ENCODE measurements at regions not wholly inside any gene's neighbourhood (a gene's known extent, or its start where the extent isn't known, plus 50 kb on each side); places are given as distances from the start of the nearest gene placed in this dataset.

GRCh38 chr5:160484678-160485077, 63.0 kb downstream of the PTTG1 start:
- TF ChIP-seq EZH2 (IDR thresholded peaks at IDR 0.05; ENCODE audit: low read length) (no peak), CTCF (optimal IDR thresholded peaks at IDR 0.05 in 1 of 3, IDR thresholded peaks at IDR 0.05 in 1 of 3, conservative IDR thresholded peaks at IDR 0.05 in 1 of 3; ENCODE audit: extremely low read depth in 1 of 3, insufficient read depth in 2 of 3, low read length in 3 of 3) (no peak)
- H3K4me1 ChIP-seq (ENCODE audit: control insufficient read depth, extremely low read depth, insufficient read depth, low read length) = peaks cover 6% of the 10 kb centered on the region
- DNase-seq (ENCODE audit: low read depth, low spot score) = no peak
- H3K9me3 ChIP-seq (ENCODE audit: control insufficient read depth, low read depth, low read length) = no peaks in the 10 kb centered on the region
- no peak overlapping the region for H3K9ac ChIP-seq (ENCODE audit: control insufficient read depth, extremely low read depth, insufficient read depth, low read length)
- no peaks in the 10 kb centered on the region for H3K9me1 ChIP-seq (ENCODE audit: control insufficient read depth, extremely low read depth, insufficient read depth, low read length)
- FAIRE-seq = no peak
- no peaks in the 10 kb centered on the region for H3K27me3 ChIP-seq (ENCODE audit: control insufficient read depth, extremely low read depth, insufficient read depth, low read length)
- H3K79me2 ChIP-seq (ENCODE audit: control insufficient read depth, insufficient read depth, low read length) = no peaks in the 10 kb centered on the region
- no peak overlapping the region for H2AFZ ChIP-seq (ENCODE audit: control insufficient read depth, low read length)
- no peak overlapping the region for H3K4me3 ChIP-seq (ENCODE audit: control insufficient read depth in 2 of 3, extremely low read depth in 1 of 3, insufficient read depth in 2 of 3, low read depth in 1 of 3, low read length in 3 of 3)
- H3K27ac ChIP-seq (ENCODE audit: control insufficient read depth, insufficient read depth, low read length) = no peak overlapping the region
- dilution Hi-C loops (cut with MboI; ENCODE audit: extremely low pct_ligation_motif_present, low sequenced_read_pairs) = no loop called here
- H3K36me3 ChIP-seq (ENCODE audit: control insufficient read depth in 2 of 2, extremely low read depth in 1 of 2, insufficient read depth in 2 of 2, low read length in 2 of 2) = no peaks in the 10 kb centered on the region
- H3K4me2 ChIP-seq (ENCODE audit: control insufficient read depth, extremely low read depth, insufficient read depth, low read depth, low read length) = no peak overlapping the region
- H4K20me1 ChIP-seq (ENCODE audit: control insufficient read depth, extremely low read depth, insufficient read depth, low read length) = no peaks in the 10 kb centered on the region

DNA sequence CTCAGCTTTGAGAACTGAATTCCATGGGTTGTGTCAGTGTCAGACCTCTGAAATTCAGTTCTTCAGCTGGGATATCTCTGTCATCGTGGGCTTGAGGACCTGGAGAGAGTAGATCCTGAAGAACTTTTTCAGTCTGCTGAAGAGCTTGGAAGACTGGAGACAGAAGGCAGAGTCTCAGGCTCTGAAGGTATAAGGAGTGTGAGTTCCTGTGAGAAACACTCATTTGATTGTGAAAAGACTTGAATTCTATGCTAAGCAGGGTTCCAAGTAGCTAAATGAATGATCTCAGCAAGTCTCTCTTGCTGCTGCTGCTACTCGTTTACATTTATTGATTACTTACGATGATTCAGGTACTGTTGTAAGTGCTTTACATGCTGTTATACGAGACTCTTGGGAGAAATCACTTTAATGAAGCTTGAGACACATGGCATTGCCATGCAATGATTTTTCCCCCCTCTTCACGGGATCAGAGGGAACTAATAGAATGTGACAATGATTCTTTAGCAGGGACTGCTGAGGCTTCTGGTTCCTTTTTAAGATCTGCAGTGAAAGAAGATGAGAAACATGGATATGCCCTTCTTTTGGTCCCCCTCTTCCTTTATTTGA, 63.8 kb downstream of the PTTG1 start:
- H3K9me3 ChIP-seq (ENCODE audit: control insufficient read depth, low read depth, low read length) = no peaks in the 10 kb centered on the region
- no peak for FAIRE-seq
- no peaks in the 10 kb centered on the region for H3K9me1 ChIP-seq (ENCODE audit: control insufficient read depth, extremely low read depth, insufficient read depth, low read length)
- no peak overlapping the region for H3K27ac ChIP-seq (ENCODE audit: control insufficient read depth, insufficient read depth, low read length)
- DNase-seq (ENCODE audit: low read depth, low spot score) = no peak
- H3K79me2 ChIP-seq (ENCODE audit: control insufficient read depth, insufficient read depth, low read length) = no peaks in the 10 kb centered on the region
- no peak overlapping the region for H3K4me3 ChIP-seq (ENCODE audit: control insufficient read depth in 2 of 3, extremely low read depth in 1 of 3, insufficient read depth in 2 of 3, low read depth in 1 of 3, low read length in 3 of 3)
- no peak overlapping the region for H3K9ac ChIP-seq (ENCODE audit: control insufficient read depth, extremely low read depth, insufficient read depth, low read length)
- no peaks in the 10 kb centered on the region for H4K20me1 ChIP-seq (ENCODE audit: control insufficient read depth, extremely low read depth, insufficient read depth, low read length)
- H3K36me3 ChIP-seq (ENCODE audit: control insufficient read depth in 2 of 2, extremely low read depth in 1 of 2, insufficient read depth in 2 of 2, low read length in 2 of 2) = no peaks in the 10 kb centered on the region
- no peak overlapping the region for H3K4me2 ChIP-seq (ENCODE audit: control insufficient read depth, extremely low read depth, insufficient read depth, low read depth, low read length)
- H2AFZ ChIP-seq (ENCODE audit: control insufficient read depth, low read length) = no peak overlapping the region
- no peaks in the 10 kb centered on the region for H3K4me1 ChIP-seq (ENCODE audit: control insufficient read depth, extremely low read depth, insufficient read depth, low read length)
- TF ChIP-seq CTCF (optimal IDR thresholded peaks at IDR 0.05 in 1 of 3, IDR thresholded peaks at IDR 0.05 in 1 of 3, conservative IDR thresholded peaks at IDR 0.05 in 1 of 3; ENCODE audit: extremely low read depth in 1 of 3, insufficient read depth in 2 of 3, low read length in 3 of 3) (no peak), EZH2 (IDR thresholded peaks at IDR 0.05; ENCODE audit: low read length) (no peak)
- no peaks in the 10 kb centered on the region for H3K27me3 ChIP-seq (ENCODE audit: control insufficient read depth, extremely low read depth, insufficient read depth, low read length)
- dilution Hi-C loops (cut with MboI; ENCODE audit: extremely low pct_ligation_motif_present, low sequenced_read_pairs) = no loop called here

All from keratinocyte (primary cell).